ENCODE measurements at regions not wholly inside any gene's neighbourhood (a gene's known extent, or its start where the extent isn't known, plus 50 kb on each side); places are given as distances from the start of the nearest gene placed in this dataset.

DNA sequence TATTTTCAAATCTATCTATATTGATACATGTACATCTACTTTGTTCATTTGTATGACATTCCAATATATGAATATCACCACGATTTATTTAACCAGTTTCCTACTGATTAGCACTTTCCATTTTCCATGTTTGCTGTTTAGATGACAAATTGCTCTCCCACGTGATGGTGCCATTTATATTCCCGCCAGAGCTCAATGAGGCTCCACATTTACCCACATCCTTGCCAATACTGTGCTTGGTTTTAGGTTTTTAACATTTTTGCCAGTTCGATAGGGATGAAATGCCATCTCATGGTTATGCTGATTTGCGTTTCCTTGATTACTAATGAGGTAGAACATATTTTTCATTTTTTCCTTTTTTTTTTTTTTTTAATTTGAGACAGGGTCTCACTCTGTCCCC, 86.7 kb upstream of the TRIM2 start:
- Histone ChIP-seq H3K36me3 (no peaks in the 10 kb centered on the region), H3K4me1 (ENCODE audit: control insufficient read depth in 1 of 2, insufficient read depth in 1 of 2, low read depth in 1 of 2, low read length in 1 of 2) (peaks cover 6 to 18% of the 10 kb centered on the region in 2 experiments), H3K9me3 (no peaks in the 10 kb centered on the region), H3K27ac (no peak overlapping the region), H3K4me3 (ENCODE audit: low read depth in 1 of 2, low read length in 1 of 2) (no peak overlapping the region), H3K27me3 (peaks cover 17% of the 10 kb centered on the region)
- TF ChIP-seq, protein P1, sequence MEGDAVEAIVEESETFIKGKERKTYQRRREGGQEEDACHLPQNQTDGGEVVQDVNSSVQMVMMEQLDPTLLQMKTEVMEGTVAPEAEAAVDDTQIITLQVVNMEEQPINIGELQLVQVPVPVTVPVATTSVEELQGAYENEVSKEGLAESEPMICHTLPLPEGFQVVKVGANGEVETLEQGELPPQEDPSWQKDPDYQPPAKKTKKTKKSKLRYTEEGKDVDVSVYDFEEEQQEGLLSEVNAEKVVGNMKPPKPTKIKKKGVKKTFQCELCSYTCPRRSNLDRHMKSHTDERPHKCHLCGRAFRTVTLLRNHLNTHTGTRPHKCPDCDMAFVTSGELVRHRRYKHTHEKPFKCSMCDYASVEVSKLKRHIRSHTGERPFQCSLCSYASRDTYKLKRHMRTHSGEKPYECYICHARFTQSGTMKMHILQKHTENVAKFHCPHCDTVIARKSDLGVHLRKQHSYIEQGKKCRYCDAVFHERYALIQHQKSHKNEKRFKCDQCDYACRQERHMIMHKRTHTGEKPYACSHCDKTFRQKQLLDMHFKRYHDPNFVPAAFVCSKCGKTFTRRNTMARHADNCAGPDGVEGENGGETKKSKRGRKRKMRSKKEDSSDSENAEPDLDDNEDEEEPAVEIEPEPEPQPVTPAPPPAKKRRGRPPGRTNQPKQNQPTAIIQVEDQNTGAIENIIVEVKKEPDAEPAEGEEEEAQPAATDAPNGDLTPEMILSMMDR (IDR thresholded peaks at IDR 0.05), result no peak

DNA sequence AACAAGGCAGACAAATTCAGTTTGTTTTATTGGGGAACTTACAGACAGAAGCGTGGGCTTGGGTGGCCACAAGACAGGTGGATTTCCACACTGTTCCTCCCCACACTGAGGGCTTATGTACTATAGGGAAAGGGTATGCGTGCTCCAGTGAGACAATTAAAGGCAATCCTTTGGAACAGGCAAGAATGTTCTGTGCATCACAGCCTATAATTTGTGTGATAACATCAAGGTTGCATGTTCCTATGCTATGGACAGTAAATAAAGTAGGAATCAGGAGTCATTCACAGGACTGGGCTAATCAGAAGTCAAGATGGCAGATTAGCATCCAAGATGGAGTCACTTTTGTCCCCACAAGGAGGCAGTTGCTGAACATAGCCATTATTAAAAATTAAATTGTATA, 84.6 kb upstream of the TRIM2 start:
- TF ChIP-seq, protein P1 (IDR thresholded peaks at IDR 0.05), result no peak
- Histone ChIP-seq H3K4me3 (ENCODE audit: low read depth in 1 of 2, low read length in 1 of 2) (no peak overlapping the region), H3K27me3 (peaks cover 8% of the 10 kb centered on the region), H3K27ac (no peak overlapping the region), H3K9me3 (no peaks in the 10 kb centered on the region), H3K36me3 (no peaks in the 10 kb centered on the region), H3K4me1 (ENCODE audit: control insufficient read depth in 1 of 2, insufficient read depth in 1 of 2, low read depth in 1 of 2, low read length in 1 of 2) (peaks cover 3 to 12% of the 10 kb centered on the region in 2 experiments)

- Histone ChIP-seq H3K9me3 (no peaks in the 10 kb centered on the region), H3K4me1 (ENCODE audit: control insufficient read depth in 1 of 2, insufficient read depth in 1 of 2, low read depth in 1 of 2, low read length in 1 of 2) (peaks cover 3 to 11% of the 10 kb centered on the region in 2 experiments), H3K36me3 (no peaks in the 10 kb centered on the region), H3K27ac (no peak overlapping the region), H3K4me3 (ENCODE audit: low read depth in 1 of 2, low read length in 1 of 2) (no peak overlapping the region), H3K27me3 (peaks cover 2% of the 10 kb centered on the region)
- TF ChIP-seq, protein P1 (IDR thresholded peaks at IDR 0.05), result no peak
These were observed 84.0 kb upstream of the TRIM2 start for GRCh38 chr4:153120235-153120634.

DNA sequence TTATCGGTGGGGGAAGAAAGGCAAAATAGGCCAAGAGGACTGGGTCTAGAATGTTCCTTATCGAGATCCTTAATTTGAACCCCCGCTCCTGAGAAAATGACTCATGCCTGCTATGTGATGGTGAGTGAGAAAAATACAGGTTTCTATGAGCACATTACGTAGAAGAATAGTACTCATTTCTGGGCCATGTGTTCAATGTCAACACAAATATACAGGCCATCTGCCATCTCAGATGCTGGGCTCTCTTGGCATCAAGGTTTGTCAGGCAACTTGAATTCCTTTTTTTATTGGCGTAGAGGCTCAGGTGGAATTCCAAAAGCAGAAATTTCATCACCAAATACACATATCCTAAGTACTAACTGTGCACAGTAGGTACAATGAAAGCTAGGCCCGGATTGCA, 81.4 kb upstream of the TRIM2 start:
- Histone ChIP-seq H3K9me3 (no peaks in the 10 kb centered on the region), H3K4me1 (ENCODE audit: control insufficient read depth in 1 of 2, insufficient read depth in 1 of 2, low read depth in 1 of 2, low read length in 1 of 2) (peaks cover 3 to 6% of the 10 kb centered on the region in 2 experiments), H3K27me3 (no peaks in the 10 kb centered on the region), H3K4me3 (ENCODE audit: low read depth in 1 of 2, low read length in 1 of 2) (no peak overlapping the region), H3K27ac (no peak overlapping the region), H3K36me3 (no peaks in the 10 kb centered on the region)
- TF ChIP-seq, protein P1 (IDR thresholded peaks at IDR 0.05), result no peak

- no peak overlapping the region for H3K27ac ChIP-seq
- no peaks in the 10 kb centered on the region for H3K27me3 ChIP-seq
- no peaks in the 10 kb centered on the region for H3K36me3 ChIP-seq
- TF ChIP-seq, protein P1 (IDR thresholded peaks at IDR 0.05), result no peak
- no peaks in the 10 kb centered on the region for H3K9me3 ChIP-seq
- H3K4me1 ChIP-seq (ENCODE audit: control insufficient read depth in 1 of 2, insufficient read depth in 1 of 2, low read depth in 1 of 2, low read length in 1 of 2), result peaks cover 4 to 6% of the 10 kb centered on the region in 2 experiments
- no peak overlapping the region for H3K4me3 ChIP-seq (ENCODE audit: low read depth in 1 of 2, low read length in 1 of 2)
These were observed 78.1 kb upstream of the TRIM2 start for GRCh38 chr4:153126137-153126536.

Data from neutrophil (primary cell).